ENCODE measurements at regions not wholly inside any gene's neighbourhood (a gene's known extent, or its start where the extent isn't known, plus 50 kb on each side); places are given as distances from the start of the nearest gene placed in this dataset.

GRCh38 chr5:169448826-169449225, 134.7 kb upstream of the SPDL1 start:
- no TSS peak for BruUV-seq (replicated peaks)
- Histone ChIP-seq H3K9me3 (replicated peaks; ENCODE audit: control insufficient read depth, insufficient read depth, low read length) (no peaks in the 10 kb centered on the region), H3K9ac (replicated peaks; ENCODE audit: extremely low read depth, insufficient read depth, low read length) (no peak overlapping the region), H4K20me1 (replicated peaks; ENCODE audit: control insufficient read depth, extremely low read depth, insufficient read depth, low read length) (no peaks in the 10 kb centered on the region), H3K4me3 (replicated peaks in 1 of 3; ENCODE audit: insufficient read depth in 1 of 3, low read depth in 1 of 3, low read length in 3 of 3) (no peak overlapping the region), H3K79me2 (ENCODE audit: control insufficient read depth, insufficient read depth, low read length) (no peaks in the 10 kb centered on the region), H3K9me1 (replicated peaks; ENCODE audit: control insufficient read depth, extremely low read depth, insufficient read depth, low read length) (no peaks in the 10 kb centered on the region), H3K4me1 (ENCODE audit: control insufficient read depth, extremely low read depth, insufficient read depth, low read length) (no peaks in the 10 kb centered on the region), H2AFZ (ENCODE audit: low read depth, low read length) (no peak overlapping the region), H3K36me3 (ENCODE audit: control insufficient read depth in 2 of 2, extremely low read depth in 1 of 2, insufficient read depth in 2 of 2, low read length in 2 of 2) (no peaks in the 10 kb centered on the region), H3K4me2 (ENCODE audit: insufficient read depth, low read length) (no peak overlapping the region), H3K27me3 (ENCODE audit: control insufficient read depth in 2 of 2, insufficient read depth in 2 of 2, low read length in 2 of 2) (no peaks in the 10 kb centered on the region), H3K27ac (ENCODE audit: insufficient read depth, low read depth, low read length) (no peak overlapping the region)
- FAIRE-seq: no peak
- CTCF ChIA-PET: no interaction called here
- intact Hi-C loops (cut with micrococcal nuclease): no loop called here
- POLR2A ChIA-PET: no interaction called here
- TF ChIP-seq MYC (IDR thresholded peaks at IDR 0.05; ENCODE audit: low read depth, low read length) (no peak), POLR2AphosphoS5 (IDR thresholded peaks at IDR 0.05; ENCODE audit: insufficient read depth, low read depth, low read length) (no peak), JUN (IDR thresholded peaks at IDR 0.05; ENCODE audit: borderline replicate concordance, insufficient read depth, insufficient read length, low read depth) (no peak), EZH2 (IDR thresholded peaks at IDR 0.05; ENCODE audit: borderline replicate concordance, low read depth, low read length, severe bottlenecking) (no peak), MAX (IDR thresholded peaks at IDR 0.05; ENCODE audit: insufficient read depth, insufficient read length) (no peak)
- no peak for DNase-seq (ENCODE audit: low read depth, low spot score)
- dilution Hi-C loops (cut with MboI; ENCODE audit: extremely low pct_ligation_motif_present, low sequenced_read_pairs): no loop called here

- dilution Hi-C loops (cut with MboI; ENCODE audit: extremely low pct_ligation_motif_present, low sequenced_read_pairs): no loop called here
- FAIRE-seq: no peak
These were observed 138.4 kb upstream of the SPDL1 start for GRCh38 chr5:169445191-169445590.

More at GRCh38 chr5:169445191-169445590, 138.4 kb upstream of the SPDL1 start:
- no peaks in the 10 kb centered on the region for H3K9me3 ChIP-seq (replicated peaks; ENCODE audit: control insufficient read depth, insufficient read depth, low read length)
- intact Hi-C loops (cut with micrococcal nuclease): no loop called here
- no peaks in the 10 kb centered on the region for H4K20me1 ChIP-seq (replicated peaks; ENCODE audit: control insufficient read depth, extremely low read depth, insufficient read depth, low read length)
- no TSS peak for BruUV-seq (replicated peaks)
- H3K9me1 ChIP-seq (replicated peaks; ENCODE audit: control insufficient read depth, extremely low read depth, insufficient read depth, low read length): no peaks in the 10 kb centered on the region
- H3K27me3 ChIP-seq (ENCODE audit: control insufficient read depth in 2 of 2, insufficient read depth in 2 of 2, low read length in 2 of 2): no peaks in the 10 kb centered on the region
- POLR2A ChIA-PET: no interaction called here
- no peaks in the 10 kb centered on the region for H3K79me2 ChIP-seq (ENCODE audit: control insufficient read depth, insufficient read depth, low read length)
- H3K4me1 ChIP-seq (ENCODE audit: control insufficient read depth, extremely low read depth, insufficient read depth, low read length): peaks cover 4% of the 10 kb centered on the region
- H3K4me2 ChIP-seq (ENCODE audit: insufficient read depth, low read length): no peak overlapping the region
- CTCF ChIA-PET: no interaction called here
- H2AFZ ChIP-seq (ENCODE audit: low read depth, low read length): no peak overlapping the region
- no peak for DNase-seq (ENCODE audit: low read depth, low spot score)
- no peaks in the 10 kb centered on the region for H3K36me3 ChIP-seq (ENCODE audit: control insufficient read depth in 2 of 2, extremely low read depth in 1 of 2, insufficient read depth in 2 of 2, low read length in 2 of 2)
- no peak overlapping the region for H3K9ac ChIP-seq (replicated peaks; ENCODE audit: extremely low read depth, insufficient read depth, low read length)
- no peak overlapping the region for H3K27ac ChIP-seq (ENCODE audit: insufficient read depth, low read depth, low read length)
- TF ChIP-seq GATA2 (IDR thresholded peaks at IDR 0.05; ENCODE audit: insufficient read depth, insufficient read length, low read depth, low read length) (no peak), MAX (IDR thresholded peaks at IDR 0.05; ENCODE audit: insufficient read depth, insufficient read length) (no peak), FOS (IDR thresholded peaks at IDR 0.05; ENCODE audit: borderline replicate concordance, insufficient read depth, low read length) (no peak), POLR2A (IDR thresholded peaks at IDR 0.05; ENCODE audit: low read depth, low read length) (no peak), CTCF (IDR thresholded peaks at IDR 0.05; ENCODE audit: extremely low read depth in 1 of 2, insufficient read depth in 1 of 2, low read depth in 1 of 2, low read length in 2 of 2) (no peak), JUN (IDR thresholded peaks at IDR 0.05; ENCODE audit: borderline replicate concordance, insufficient read depth, insufficient read length, low read depth) (no peak), EZH2 (IDR thresholded peaks at IDR 0.05; ENCODE audit: borderline replicate concordance, low read depth, low read length, severe bottlenecking) (no peak)
- H3K4me3 ChIP-seq (replicated peaks in 1 of 3; ENCODE audit: insufficient read depth in 1 of 3, low read depth in 1 of 3, low read length in 3 of 3): no peak overlapping the region

Measured in endothelial cell of umbilical vein (primary cell).